ENCODE measurements at regions not wholly inside any gene's neighbourhood (a gene's known extent, or its start where the extent isn't known, plus 50 kb on each side); places are given as distances from the start of the nearest gene placed in this dataset.
A peak's percentile ranks its signal among the peaks of the same experiment; 100 is the strongest.
"Not testable (repeated sequence)": the region's sequence is repeated elsewhere in the genome, so short reads cannot be mapped to it uniquely, and the experiment has no call there.

- DNase-seq (ENCODE audit: low read depth) = peak; percentile 41
Observed at GRCh38 chr5:1652873-1653697, 129.3 kb upstream of the LPCAT1 start.

DNA sequence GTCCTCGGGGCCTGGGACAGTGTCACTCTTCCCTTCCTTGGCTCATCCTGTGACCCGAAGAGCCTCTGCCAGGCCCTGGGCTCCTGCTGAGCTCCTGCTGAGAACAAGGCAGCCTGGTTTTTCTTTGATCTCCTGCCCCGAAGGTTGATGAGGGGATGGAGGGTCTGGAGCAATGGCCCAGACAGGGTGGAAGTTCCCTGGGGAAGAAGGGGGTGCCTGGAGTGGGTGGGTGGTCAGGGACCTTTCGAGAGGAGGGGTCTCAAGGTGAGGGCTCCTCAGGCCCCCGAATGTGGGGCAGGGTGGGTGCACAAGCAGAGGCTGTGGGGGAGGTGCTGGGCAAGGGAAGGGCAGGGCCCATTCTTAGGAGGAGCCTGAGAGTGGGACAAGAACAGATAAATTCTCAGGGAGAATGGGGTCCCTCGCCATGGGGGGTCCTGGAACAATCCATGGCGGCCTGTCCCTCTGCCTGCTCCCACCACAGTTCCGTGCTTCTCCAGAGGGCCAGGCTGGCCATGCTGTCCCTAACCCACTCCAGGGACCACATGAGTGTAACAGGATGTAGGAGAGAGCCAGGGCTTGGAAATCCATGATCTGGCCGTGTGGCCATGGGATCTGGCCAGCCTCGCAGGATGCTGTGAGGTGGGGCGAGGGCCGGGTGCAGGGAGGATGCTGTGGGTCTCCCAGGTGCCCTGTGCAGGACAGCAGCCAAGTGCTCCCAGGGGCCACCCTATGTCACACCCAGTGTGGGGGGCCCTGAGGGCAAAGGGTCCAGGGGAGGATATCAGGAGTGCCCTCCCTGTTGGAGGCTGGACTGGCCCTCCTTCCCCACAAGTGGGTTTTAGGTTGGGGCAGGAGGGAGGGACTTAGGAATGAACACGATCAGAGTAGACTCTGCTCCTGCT, 128.5 kb upstream of the LPCAT1 start:
- no peak for DNase-seq (ENCODE audit: low read depth)

DNA sequence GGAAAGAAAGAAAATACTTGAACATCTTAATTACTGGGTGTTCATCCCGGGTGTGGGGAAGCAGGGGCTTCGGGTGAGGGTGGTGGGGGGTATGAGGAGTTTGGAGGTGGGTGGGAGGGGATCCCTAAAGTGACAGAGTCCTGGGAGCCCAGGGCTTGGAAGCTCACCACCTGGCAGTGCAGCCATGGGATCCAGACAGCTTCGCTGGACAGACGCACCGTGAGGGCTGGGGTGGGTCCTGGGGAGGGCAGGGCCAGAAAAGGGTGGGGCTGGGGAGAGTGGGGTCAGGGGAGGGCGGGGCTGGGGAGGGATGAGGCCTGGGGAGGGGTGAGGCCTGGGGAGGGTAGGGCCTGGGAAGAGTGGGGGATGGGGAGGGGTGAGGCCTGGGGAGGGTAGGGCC, 127.5 kb upstream of the LPCAT1 start:
- no peak for DNase-seq (ENCODE audit: low read depth)

- DNase-seq (ENCODE audit: low read depth) = no peak
Observed at GRCh38 chr5:1649554-1649953, 125.8 kb upstream of the LPCAT1 start.

DNA sequence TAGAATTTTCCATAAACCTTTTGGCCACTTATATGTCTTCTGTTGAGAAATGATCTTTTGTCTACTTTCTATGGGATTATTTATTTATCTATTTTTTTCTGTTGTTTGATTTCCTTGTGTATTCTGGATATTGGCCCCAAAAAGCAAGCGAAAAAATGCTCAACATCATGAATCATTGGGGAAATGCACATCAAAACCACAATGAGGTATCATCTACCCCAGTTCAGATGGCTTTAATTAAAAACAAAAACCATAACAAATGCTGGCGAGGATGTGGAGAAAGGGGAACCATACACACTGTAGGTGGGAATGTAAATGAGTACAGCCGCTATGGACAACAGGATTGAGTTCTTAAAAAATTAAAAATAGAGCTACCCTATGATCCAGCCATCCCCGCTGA, 125.0 kb upstream of the LPCAT1 start:
- peak; percentile 58 for DNase-seq (ENCODE audit: low read depth)

GRCh38 chr5:1647580-1647979, 123.8 kb upstream of the LPCAT1 start:
- no peak for DNase-seq (ENCODE audit: low read depth)

DNA sequence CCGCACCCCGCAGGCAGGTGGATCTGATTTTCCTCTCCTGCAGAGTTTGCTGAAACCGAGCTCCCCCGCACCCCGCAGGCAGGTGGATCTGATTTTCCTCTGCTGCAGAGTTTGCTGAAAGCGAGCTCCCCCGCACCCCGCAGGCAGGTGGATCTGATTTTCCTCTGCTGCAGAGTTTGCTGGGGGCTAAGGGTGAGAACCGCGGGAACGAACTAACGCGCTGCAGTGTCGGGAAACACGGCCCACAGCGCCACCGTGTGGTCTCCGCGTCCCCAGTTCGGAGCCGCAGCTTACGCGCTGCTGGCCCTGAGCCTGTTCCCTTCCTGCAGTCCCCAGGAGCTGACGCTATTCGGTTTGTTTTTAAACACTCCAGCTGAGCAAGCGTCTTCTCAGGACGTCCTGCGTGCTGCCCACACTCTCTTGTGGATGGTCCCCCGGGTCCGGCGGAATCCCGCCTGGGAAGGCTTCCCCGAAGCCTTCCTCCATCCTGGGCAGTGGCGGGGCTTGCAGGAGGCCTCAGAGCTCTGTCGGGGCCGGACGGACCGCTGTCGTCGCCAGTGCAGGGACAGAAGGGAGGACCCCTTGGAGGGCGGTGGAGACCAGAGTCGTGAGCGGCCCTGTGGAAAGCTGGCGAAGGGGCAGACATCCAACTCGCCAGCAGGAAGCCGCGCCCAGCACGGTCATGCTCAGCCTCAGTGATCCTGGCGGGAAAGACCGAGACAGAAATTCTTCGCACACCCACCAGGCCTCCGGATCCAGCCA, 121.2 kb upstream of the LPCAT1 start:
- DNase-seq (ENCODE audit: low read depth) = peak; percentile 82

DNA sequence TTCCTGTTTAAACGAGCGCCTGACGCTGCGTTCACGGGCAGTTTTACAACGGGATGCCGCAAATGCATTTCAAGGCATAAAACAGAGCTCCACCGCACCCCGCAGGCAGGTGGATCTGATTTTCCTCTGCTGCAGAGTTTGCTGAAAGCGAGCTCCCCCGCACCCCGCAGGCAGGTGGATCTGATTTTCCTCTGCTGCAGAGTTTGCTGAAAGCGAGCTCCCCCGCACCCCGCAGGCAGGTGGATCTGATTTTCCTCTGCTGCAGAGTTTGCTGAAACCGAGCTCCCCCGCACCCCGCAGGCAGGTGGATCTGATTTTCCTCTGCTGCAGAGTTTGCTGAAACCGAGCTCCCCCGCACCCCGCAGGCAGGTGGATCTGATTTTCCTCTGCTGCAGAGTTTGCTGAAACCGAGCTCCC, 120.6 kb upstream of the LPCAT1 start:
- not testable (repeated sequence) for DNase-seq (ENCODE audit: low read depth)

DNA sequence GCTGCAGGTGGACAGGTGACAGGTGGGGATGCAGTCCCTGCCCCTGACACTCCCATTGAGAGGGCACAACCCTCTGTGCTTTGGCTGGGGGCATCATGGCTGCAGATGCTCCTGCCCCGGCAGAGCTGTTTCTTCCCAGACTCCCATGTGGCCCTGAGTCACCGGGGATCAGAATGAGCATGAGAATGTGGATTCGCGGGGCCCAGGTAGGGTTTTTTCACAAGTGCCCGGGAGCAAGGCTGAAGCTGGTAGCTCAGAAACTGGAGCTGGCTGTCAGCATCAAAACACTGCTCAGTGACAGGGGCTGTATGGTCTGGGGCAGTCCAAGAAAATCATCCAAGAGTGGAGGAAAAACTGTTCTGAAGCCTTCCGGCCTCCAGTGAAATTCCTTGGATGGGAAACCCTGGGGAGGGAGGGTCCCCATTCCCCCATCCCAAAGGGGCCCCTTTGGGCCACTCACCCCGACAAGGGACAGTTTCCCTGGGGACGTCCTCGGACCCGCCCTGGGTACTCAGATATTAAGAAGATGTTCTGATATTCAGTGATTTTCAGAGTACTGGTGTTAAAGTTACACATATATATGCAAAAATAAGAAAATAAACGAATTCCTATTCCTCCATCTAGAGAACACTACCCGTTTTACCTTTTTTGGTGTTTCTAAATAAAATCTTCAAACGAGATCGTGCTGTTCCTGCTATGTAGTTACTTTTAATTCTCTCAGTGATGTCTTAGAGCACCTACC, 120.1 kb upstream of the LPCAT1 start:
- no peak for DNase-seq (ENCODE audit: low read depth)

DNA sequence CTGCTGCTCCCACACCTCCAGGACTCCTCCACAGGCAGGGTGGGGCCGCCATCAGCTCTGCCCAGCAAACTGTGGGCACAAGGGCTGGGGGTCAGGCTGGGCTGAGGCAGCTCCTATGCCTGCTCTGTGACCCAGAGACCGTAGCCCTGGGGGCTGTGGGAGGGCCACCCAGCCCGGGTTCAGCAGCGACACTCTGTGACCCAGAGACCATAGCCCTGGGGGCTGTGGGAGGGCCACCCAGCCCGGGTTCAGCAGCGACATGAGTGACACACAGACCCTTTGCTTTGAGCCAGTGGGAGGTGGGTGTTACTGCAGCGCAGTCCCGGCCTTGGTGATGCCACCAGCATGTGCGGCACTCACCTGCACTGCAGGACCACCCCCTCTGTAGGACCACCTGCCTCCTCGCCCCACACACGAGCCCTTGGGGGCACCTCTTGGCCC, 118.9 kb upstream of the LPCAT1 start:
- DNase-seq (ENCODE audit: low read depth) = no peak

GRCh38 chr5:1642221-1642620, 118.5 kb upstream of the LPCAT1 start:
- DNase-seq (ENCODE audit: low read depth) = no peak

DNA sequence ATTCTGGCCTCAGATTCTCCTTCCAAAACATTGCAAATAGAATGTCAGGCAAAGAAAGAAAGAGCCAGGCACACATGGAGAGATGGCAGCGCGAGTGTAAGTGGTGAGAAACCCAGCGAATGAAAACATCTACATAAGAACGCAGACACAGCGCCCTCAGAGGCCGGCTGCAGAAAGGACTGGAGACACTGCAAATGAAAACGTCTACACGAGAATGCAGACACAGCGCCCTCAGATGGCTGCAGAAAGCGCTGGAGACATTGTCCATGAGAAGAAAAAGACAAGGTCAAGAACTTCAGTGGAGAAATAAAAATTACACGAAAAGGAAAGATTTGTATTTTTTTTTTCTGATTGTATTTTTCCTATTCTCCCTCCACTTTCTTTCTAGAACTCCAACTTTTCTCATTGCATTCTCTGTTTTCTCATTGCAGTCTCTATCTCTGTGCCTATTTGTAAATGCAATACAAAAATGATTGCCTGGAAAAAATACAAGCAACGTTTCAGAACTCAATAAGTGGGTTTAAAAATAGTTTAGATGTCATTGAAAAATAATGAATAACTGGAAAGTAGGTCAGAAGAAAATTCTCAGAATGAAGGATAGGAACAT, 117.9 kb upstream of the LPCAT1 start:
- DNase-seq (ENCODE audit: low read depth) = peak; percentile 88

DNA sequence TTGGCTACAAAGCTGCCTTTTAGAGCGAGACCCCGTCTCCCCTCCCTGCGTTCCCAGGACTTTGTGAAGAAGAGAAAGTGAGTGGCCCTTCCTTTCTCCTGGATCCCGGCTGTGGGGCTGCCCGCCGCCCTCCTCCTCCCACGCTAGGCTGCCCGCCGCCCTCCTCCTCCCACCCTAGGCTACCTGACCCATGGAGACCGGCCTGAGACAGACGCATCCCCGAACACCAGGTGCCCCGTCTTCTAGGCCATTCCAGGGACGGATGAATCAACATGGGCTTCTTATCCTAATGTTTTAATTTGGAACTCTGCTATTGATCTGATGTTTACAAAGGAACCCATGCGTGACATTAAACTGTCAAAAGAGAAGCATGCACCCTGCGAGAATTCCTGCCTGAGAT, 117.3 kb upstream of the LPCAT1 start:
- DNase-seq (ENCODE audit: low read depth) = no peak

DNA sequence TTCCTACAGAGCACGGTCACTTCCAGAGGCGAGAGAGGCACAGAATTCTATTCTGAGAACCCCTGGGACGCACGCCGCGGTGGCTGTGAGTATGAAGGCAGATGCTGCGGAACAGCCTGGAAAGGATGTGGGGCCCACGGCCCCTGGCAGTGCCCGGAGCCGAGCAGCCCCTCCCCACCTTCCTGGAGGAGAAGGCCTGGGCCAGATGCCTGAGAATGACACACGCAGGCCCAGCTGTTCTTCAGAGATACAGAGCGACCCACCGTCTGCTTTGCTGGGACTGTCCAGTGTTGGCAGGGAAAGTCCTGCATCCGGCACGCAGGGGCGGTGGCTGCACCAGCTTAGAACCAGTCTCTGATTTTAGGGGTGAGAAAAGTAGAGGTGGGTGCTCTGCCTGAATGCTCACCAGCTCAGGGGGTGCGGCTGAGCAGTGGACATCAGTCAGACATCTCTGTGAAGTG, 116.7 kb upstream of the LPCAT1 start:
- no peak for DNase-seq (ENCODE audit: low read depth)

DNA sequence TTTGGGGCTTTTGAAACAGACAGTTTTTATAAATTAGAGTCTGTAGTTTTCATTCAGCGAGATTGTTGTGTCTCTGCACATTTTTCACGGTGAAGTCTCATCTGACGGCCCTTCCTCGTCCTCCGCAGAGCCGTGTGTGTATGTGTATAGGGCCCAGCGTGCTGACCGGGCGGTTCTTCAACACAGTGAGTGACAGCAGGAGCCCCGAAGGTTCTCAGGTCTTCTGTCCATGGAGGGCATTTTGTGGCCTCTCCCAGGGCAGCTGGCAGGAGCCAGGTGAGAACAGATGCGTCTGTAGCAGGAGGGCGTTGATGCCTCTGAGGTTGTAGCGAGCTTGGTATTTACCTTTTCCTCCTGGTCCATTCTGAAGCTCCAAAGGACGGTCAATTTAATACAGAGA, 116.0 kb upstream of the LPCAT1 start:
- DNase-seq (ENCODE audit: low read depth) = no peak

- no peak for DNase-seq (ENCODE audit: low read depth)
Observed at GRCh38 chr5:1638658-1639400, 115.1 kb upstream of the LPCAT1 start.

DNA sequence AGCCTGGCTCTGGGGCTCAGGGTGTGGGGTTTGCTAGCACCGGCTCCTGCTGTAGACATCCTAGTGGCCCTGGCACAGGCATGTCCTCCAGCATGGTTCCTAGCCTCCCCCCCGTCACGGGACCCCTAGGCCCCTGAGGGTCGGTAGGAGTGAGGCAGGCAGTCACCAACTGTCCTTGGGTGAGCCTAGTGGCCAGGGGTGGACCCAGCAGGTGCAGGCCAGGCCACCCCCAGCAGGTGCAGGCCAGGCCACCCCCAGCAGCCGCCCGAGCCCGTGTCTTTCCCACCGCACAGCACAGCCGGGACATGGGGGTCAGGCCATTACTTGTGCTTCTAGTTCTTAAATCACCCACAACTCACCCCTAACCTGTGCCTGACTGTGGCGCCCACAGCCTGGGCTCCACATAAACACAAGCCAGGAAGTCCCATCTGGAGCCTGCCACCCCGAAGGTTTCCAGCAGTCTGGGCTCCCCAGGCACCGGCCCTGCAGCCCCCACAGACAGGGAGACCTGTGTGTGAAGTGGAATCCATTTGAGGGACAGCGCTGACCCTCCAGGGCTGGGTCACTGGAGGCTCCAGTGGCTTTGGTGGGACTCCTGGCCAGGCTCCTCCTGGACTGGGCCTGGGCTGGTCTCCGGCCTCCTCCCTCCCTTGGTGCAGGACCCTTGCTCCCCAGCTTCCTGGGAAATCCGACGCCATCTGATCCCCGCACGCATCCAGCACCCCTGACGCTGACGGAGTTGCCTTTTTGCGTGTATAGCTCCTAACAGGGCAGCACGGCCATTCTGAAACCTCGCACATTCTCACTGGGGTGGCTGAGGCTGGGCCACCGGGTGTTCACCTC, 114.1 kb upstream of the LPCAT1 start:
- no peak for DNase-seq (ENCODE audit: low read depth)

- DNase-seq (ENCODE audit: low read depth) = no peak
Observed at GRCh38 chr5:1636981-1637638, 113.3 kb upstream of the LPCAT1 start.
